Vagina (tissue), 2 donors: ENCODE measurements at regions not wholly inside any gene's neighbourhood (a gene's known extent, or its start where the extent isn't known, plus 50 kb on each side); places are given as distances from the start of the nearest gene placed in this dataset.

Source experiments
- POLR2A ChIP-seq, 2 donors: fragments of 450-650 bp; IDR thresholded peaks; one replicate each; pipeline ENCODE4 v1.6.1; 2017; ENCODE audit warnings: antibody characterized with exemption in 2 of 2, mild to moderate bottlenecking in 2 of 2, moderate library complexity in 2 of 2
- TF ChIP-seq, protein P1 (sequence below), 3 experiments: fragments of 450-650 bp in 2 of 3; fragments of 200-600 bp in 1 of 3; sonication (generic) in 1 of 3; IDR thresholded peaks; one replicate each; pipeline ENCODE4 v1.5.1; 2017 to 2019; ENCODE audit warnings: antibody characterized with exemption in 3 of 3, mild to moderate bottlenecking in 2 of 3, moderate library complexity in 2 of 3

DNA sequence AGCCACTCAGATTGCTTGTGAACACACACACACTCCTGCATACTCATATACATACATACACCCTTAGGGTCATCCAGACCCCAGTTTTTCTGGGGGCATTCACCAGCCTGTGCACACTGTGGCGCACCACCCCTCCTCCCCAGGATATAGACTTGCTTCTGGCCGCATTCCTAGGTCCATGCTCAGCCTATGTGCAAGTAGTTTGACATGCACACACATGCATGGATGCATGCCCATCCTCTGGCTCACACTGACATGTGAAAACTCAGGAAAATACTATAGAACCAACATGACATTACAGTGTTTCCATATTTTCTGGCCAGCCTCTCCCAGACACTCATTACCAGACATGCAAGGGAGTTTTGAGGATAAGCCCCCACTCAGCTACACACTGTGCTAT is 79.3 kb upstream of the POLG start:
- TF ChIP-seq POLR2A (IDR thresholded peaks at IDR 0.05), result no peak
- TF ChIP-seq, protein P1, sequence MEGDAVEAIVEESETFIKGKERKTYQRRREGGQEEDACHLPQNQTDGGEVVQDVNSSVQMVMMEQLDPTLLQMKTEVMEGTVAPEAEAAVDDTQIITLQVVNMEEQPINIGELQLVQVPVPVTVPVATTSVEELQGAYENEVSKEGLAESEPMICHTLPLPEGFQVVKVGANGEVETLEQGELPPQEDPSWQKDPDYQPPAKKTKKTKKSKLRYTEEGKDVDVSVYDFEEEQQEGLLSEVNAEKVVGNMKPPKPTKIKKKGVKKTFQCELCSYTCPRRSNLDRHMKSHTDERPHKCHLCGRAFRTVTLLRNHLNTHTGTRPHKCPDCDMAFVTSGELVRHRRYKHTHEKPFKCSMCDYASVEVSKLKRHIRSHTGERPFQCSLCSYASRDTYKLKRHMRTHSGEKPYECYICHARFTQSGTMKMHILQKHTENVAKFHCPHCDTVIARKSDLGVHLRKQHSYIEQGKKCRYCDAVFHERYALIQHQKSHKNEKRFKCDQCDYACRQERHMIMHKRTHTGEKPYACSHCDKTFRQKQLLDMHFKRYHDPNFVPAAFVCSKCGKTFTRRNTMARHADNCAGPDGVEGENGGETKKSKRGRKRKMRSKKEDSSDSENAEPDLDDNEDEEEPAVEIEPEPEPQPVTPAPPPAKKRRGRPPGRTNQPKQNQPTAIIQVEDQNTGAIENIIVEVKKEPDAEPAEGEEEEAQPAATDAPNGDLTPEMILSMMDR (IDR thresholded peaks at IDR 0.05), result no peak
